Fibroblast of gingiva (primary cell): ENCODE measurements at regions not wholly inside any gene's neighbourhood (a gene's known extent, or its start where the extent isn't known, plus 50 kb on each side); places are given as distances from the start of the nearest gene placed in this dataset.
A peak's percentile ranks its signal among the peaks of the same experiment; 100 is the strongest.

ENCODE experiments used
- DNase-seq: peaks from one replicate; pipeline ENCODE4 v3.0.0-alpha.2; 2011; ENCODE audit warnings: low read depth

GRCh38 chr11:94671553-94672366 is 96.4 kb upstream of the AMOTL1 start:
- peak; percentile 14 for DNase-seq

GRCh38 chr11:94672636-94673035 is 95.5 kb upstream of the AMOTL1 start:
- no peak for DNase-seq

- no peak for DNase-seq
These were observed 94.8 kb upstream of the AMOTL1 start for GRCh38 chr11:94673386-94673785.

- no peak for DNase-seq
These were observed 94.1 kb upstream of the AMOTL1 start for GRCh38 chr11:94673951-94674491.

- DNase-seq = no peak
These were observed 92.9 kb upstream of the AMOTL1 start for GRCh38 chr11:94675239-94675638.

GRCh38 chr11:94675813-94676212 is 92.3 kb upstream of the AMOTL1 start:
- no peak for DNase-seq

GRCh38 chr11:94676814-94677213 is 91.3 kb upstream of the AMOTL1 start:
- DNase-seq = no peak

- DNase-seq = no peak
These were observed 89.9 kb upstream of the AMOTL1 start for GRCh38 chr11:94678236-94678635.

GRCh38 chr11:94678901-94679300 is 89.3 kb upstream of the AMOTL1 start:
- no peak for DNase-seq

- DNase-seq = no peak
These were observed 87.7 kb upstream of the AMOTL1 start for GRCh38 chr11:94680426-94680825.

- no peak for DNase-seq
These were observed 87.0 kb upstream of the AMOTL1 start for GRCh38 chr11:94681140-94681539.

GRCh38 chr11:94681852-94682251 is 86.3 kb upstream of the AMOTL1 start:
- no peak for DNase-seq

- DNase-seq = no peak
These were observed 73.7 kb upstream of the AMOTL1 start for GRCh38 chr11:94694309-94695060.

- DNase-seq = no peak
These were observed 71.0 kb upstream of the AMOTL1 start for GRCh38 chr11:94697156-94697555.

GRCh38 chr11:94700622-94701021 is 67.5 kb upstream of the AMOTL1 start:
- DNase-seq = no peak

- DNase-seq = no peak
These were observed 65.7 kb upstream of the AMOTL1 start for GRCh38 chr11:94702481-94702880.

GRCh38 chr11:94705419-94705818 is 62.7 kb upstream of the AMOTL1 start:
- DNase-seq = no peak

- DNase-seq = no peak
These were observed 62.1 kb upstream of the AMOTL1 start for GRCh38 chr11:94705891-94706615.

GRCh38 chr11:94708176-94708575 is 60.0 kb upstream of the AMOTL1 start:
- no peak for DNase-seq

- DNase-seq = no peak
These were observed 59.5 kb upstream of the AMOTL1 start for GRCh38 chr11:94708642-94709041.

GRCh38 chr11:94715225-94715624 is 52.9 kb upstream of the AMOTL1 start:
- no peak for DNase-seq

GRCh38 chr11:94717667-94718066 is 50.5 kb upstream of the AMOTL1 start:
- DNase-seq = no peak
